ENCODE measurements at regions not wholly inside any gene's neighbourhood (a gene's known extent, or its start where the extent isn't known, plus 50 kb on each side); places are given as distances from the start of the nearest gene placed in this dataset.

GRCh38 chr9:107976767-107977166, 487.2 kb upstream of the KLF4 start:
- Histone ChIP-seq H3K79me2 (ENCODE audit: insufficient read depth, low read length) (no peaks in the 10 kb centered on the region), H4K20me1 (ENCODE audit: insufficient read depth) (no peaks in the 10 kb centered on the region), H3K36me3 (ENCODE audit: control insufficient read depth in 1 of 2, insufficient read depth in 2 of 2, low read length in 2 of 2) (no peaks in the 10 kb centered on the region), H2AFZ (ENCODE audit: low read depth, low read length, poor library complexity, severe bottlenecking) (no peak overlapping the region), H3K4me3 (replicated peaks in 1 of 2; ENCODE audit: low read depth in 1 of 2, low read length in 2 of 2) (no peak overlapping the region), H3K9me2 (ENCODE audit: insufficient read depth) (no peaks in the 10 kb centered on the region), H3K9me3 (ENCODE audit: control insufficient read depth in 1 of 2, insufficient read depth in 1 of 2, low read depth in 1 of 2, low read length in 2 of 2) (no peaks in the 10 kb centered on the region), H3K27me3 (ENCODE audit: insufficient read depth, low read length) (no peaks in the 10 kb centered on the region), H3K4me2 (ENCODE audit: low read length) (no peak overlapping the region), H3K27ac (ENCODE audit: low read depth, low read length) (no peak overlapping the region), H3K4me1 (ENCODE audit: control insufficient read depth in 1 of 2, insufficient read depth in 2 of 2, low read length in 2 of 2) (0 out of 4 replicates have a peak, but pooled peaks cover 0 to 3% of the 10 kb centered on the region in 2 experiments), H3K9ac (ENCODE audit: low read length) (no peak overlapping the region)
- CTCF ChIA-PET: no interaction called here
- BruUV-seq (replicated peaks): no TSS peak
- POLR2A ChIA-PET: no interaction called here
- intact Hi-C loops (cut with micrococcal nuclease): no loop called here
- DNase-seq (ENCODE audit: low read depth, low spot score): no peak
- no peak; the same call in 1 of the 2 replicates for ATAC-seq
- RAD21 ChIA-PET (ENCODE audit: low non-redundant PET in 1 of 2, low total read pairs in 2 of 2, uncharacterized antibody in 2 of 2, unreplicated experiment in 2 of 2): no interaction called here
- no peak for TF ChIP-seq CTCF (IDR thresholded peaks at IDR 0.05 in 2 of 3, conservative IDR thresholded peaks at IDR 0.05 in 1 of 3; ENCODE audit: borderline replicate concordance in 1 of 3, insufficient read depth in 1 of 3, low read depth in 2 of 3, low read length in 2 of 3)
- no peak for TF ChIP-seq YY1 (IDR thresholded peaks at IDR 0.05; ENCODE audit: extremely low read depth, insufficient replicate concordance, low read depth, low read length)
- TF ChIP-seq EGR1 (IDR thresholded peaks at IDR 0.05; ENCODE audit: low read depth): no peak

GRCh38 chr9:107975426-107976010, 485.9 kb upstream of the KLF4 start:
- no peak overlapping the region for H2AFZ ChIP-seq (ENCODE audit: low read depth, low read length, poor library complexity, severe bottlenecking)
- H3K4me1 ChIP-seq (ENCODE audit: control insufficient read depth in 1 of 2, insufficient read depth in 2 of 2, low read length in 2 of 2): 0 out of 4 replicates have a peak, but pooled peaks cover 0 to 3% of the 10 kb centered on the region in 2 experiments
- H4K20me1 ChIP-seq (ENCODE audit: insufficient read depth): no peaks in the 10 kb centered on the region
- BruUV-seq (replicated peaks): no TSS peak
- intact Hi-C loops (cut with micrococcal nuclease): no loop called here
- no peaks in the 10 kb centered on the region for H3K27me3 ChIP-seq (ENCODE audit: insufficient read depth, low read length)
- POLR2A ChIA-PET: no interaction called here
- CTCF ChIA-PET: no interaction called here
- no peak overlapping the region for H3K4me2 ChIP-seq (ENCODE audit: low read length)
- H3K4me3 ChIP-seq (replicated peaks in 1 of 2; ENCODE audit: low read depth in 1 of 2, low read length in 2 of 2): no peak overlapping the region
- no peak for ATAC-seq
- DNase-seq (ENCODE audit: low read depth, low spot score): no peak
- H3K9ac ChIP-seq (ENCODE audit: low read length): no peak overlapping the region
- H3K79me2 ChIP-seq (ENCODE audit: insufficient read depth, low read length): no peaks in the 10 kb centered on the region
- RAD21 ChIA-PET (ENCODE audit: low non-redundant PET in 1 of 2, low total read pairs in 2 of 2, uncharacterized antibody in 2 of 2, unreplicated experiment in 2 of 2): no interaction called here
- no peaks in the 10 kb centered on the region for H3K36me3 ChIP-seq (ENCODE audit: control insufficient read depth in 1 of 2, insufficient read depth in 2 of 2, low read length in 2 of 2)
- H3K27ac ChIP-seq (ENCODE audit: low read depth, low read length): no peak overlapping the region
- H3K9me2 ChIP-seq (ENCODE audit: insufficient read depth): no peaks in the 10 kb centered on the region
- H3K9me3 ChIP-seq (ENCODE audit: control insufficient read depth in 1 of 2, insufficient read depth in 1 of 2, low read depth in 1 of 2, low read length in 2 of 2): no peaks in the 10 kb centered on the region
- TF ChIP-seq REST (IDR thresholded peaks at IDR 0.05; ENCODE audit: low read depth) (no peak), JUND (IDR thresholded peaks at IDR 0.05) (no peak), POLR2AphosphoS5 (IDR thresholded peaks at IDR 0.05; ENCODE audit: low read depth, low read length) (no peak), ZNF274 (IDR thresholded peaks at IDR 0.05; ENCODE audit: low read depth, low read length) (no peak), EGR1 (IDR thresholded peaks at IDR 0.05; ENCODE audit: low read depth) (no peak), MAX (IDR thresholded peaks at IDR 0.05) (no peak), SRF (IDR thresholded peaks at IDR 0.05; ENCODE audit: low read depth) (no peak), EZH2phosphoT487 (IDR thresholded peaks at IDR 0.05; ENCODE audit: borderline replicate concordance) (no peak), ZFX (IDR thresholded peaks at IDR 0.05) (no peak), ELF1 (IDR thresholded peaks at IDR 0.05; ENCODE audit: borderline replicate concordance, low read depth) (no peak), ATF3 (IDR thresholded peaks at IDR 0.05) (no peak)

Data from HCT116 (cell line).